ENCODE measurements at regions not wholly inside any gene's neighbourhood (a gene's known extent, or its start where the extent isn't known, plus 50 kb on each side); places are given as distances from the start of the nearest gene placed in this dataset.

DNA sequence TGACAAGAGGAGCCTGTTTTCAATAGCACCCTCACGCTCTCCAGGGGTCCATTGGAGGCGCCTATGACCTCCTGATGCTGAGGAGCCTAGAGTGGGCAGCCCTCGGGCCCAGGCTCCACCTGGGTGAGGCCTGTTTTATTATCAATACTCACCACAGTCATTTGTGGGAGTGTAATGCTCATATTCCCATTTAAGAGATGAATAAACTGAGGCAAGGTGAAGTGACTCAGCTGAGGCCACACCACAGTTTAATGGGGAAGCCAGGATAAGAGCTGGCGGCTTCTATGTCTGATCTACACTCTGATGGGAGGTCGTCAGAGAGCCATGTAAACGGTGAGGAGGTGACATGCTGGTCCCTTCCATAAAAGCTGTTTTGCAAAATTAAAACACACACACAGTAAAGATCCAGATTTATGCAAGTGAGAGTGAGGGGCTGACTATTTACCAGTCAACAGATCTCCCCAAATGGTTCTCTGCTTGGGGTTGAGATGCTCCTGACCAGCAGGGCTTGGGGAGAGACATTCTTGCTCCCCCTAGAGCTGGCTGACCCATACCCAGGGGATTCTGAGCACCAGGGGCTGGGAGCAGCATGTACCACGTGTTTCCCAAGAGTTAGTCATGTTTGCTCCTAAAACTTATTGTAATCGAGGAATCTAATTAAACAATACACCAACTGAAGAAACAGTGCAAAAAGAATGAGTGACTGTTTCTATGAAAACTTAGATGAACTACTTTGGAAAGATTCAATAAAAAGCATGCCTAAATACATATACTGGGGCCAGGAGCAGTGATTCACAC lies 81.0 kb upstream of the INSIG1 start:
- no peaks in the 10 kb centered on the region for H3K27me3 Mint-ChIP-seq
- H3K4me1 Mint-ChIP-seq: peaks cover 4% of the 10 kb centered on the region
- H3K4me3 Mint-ChIP-seq: no peak overlapping the region
- no peaks in the 10 kb centered on the region for H3K9me3 Mint-ChIP-seq
- ChIA-PET POLR2A (no interaction called here), CTCF (interaction anchor here (1.7 to 2.6 kb wide), 2 partner anchors 10 to 129 kb away, joined by 4 to 11 read pairs; no protein-coding TSS in a partner anchor)
- no peak overlapping the region for H3K27ac Mint-ChIP-seq
- no peaks in the 10 kb centered on the region for H3K36me3 Mint-ChIP-seq (ENCODE audit: low read depth)
- DNase-seq: no peak

DNA sequence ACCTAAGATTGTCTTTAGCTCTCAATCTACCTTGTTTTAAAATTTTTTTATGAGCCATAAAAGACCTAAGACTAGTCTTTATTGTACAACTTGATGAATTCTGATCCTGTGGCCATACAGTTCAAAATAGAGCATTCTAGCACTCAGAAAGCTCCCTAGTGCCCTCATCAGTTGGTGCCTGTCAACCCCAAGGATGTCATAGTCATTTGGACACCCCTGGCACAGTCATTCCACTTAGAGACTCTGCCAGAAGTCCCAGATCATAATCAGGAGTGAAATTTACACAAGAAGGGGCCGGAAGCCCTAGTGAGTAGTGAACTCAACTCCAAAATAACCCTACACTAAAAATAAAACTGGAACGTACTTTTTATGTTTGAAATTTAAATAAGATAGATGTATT lies 80.0 kb upstream of the INSIG1 start:
- DNase-seq: no peak
- Mint-ChIP-seq H3K4me1 (peaks cover 10% of the 10 kb centered on the region), H3K27ac (no peak overlapping the region), H3K27me3 (no peaks in the 10 kb centered on the region), H3K9me3 (no peaks in the 10 kb centered on the region), H3K4me3 (no peak overlapping the region), H3K36me3 (ENCODE audit: low read depth) (no peaks in the 10 kb centered on the region)
- POLR2A ChIA-PET: no interaction called here
- CTCF ChIA-PET: interaction anchor here (1.7 kb wide), 1 partner anchor 128 kb away, joined by 4 read pairs; no protein-coding TSS in a partner anchor

DNA sequence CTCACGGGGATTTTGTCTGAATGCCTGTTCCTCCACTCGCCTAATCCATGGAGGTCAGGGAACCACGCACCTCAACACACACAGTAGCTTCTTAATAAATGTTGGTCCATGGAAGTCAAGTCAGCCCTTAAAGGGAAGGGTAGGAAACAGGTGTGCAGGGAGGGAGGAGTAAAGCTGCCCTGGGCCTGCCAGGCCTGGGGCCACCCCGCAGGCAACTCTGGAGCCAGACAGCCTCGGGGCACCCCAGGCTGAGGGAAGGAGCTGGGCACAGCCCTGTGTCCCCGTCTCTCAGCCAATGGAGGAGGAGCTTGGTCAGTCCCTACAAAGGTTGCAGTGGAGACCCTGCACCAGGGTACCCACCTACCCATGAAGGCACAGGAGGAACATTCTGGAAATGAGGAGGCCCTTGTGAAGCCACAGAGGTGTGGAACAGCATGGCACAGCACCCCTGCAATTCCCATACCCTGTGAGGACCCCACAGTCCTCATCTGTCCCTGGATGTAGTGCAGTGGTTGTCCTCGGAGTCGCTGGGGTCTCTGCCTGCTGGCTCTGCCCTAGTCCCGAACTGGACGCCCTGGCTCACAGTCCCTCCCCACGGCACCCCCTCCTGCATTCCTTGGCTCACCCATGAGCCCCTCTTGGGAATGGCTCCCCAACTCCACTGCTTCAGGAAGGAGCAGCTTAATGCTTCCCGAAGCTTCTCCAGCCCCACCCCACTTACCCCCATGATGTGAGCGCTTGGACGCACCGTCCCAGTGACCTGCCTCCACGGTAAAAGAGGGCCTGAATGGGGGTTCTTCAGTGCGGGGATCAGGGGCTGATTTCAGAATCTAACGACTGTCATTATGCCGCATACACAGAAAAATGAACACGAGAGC lies 79.2 kb upstream of the INSIG1 start:
- H3K36me3 Mint-ChIP-seq (ENCODE audit: low read depth): no peaks in the 10 kb centered on the region
- H3K27me3 Mint-ChIP-seq: no peaks in the 10 kb centered on the region
- no peak for DNase-seq
- peaks cover 12% of the 10 kb centered on the region for H3K4me1 Mint-ChIP-seq
- H3K4me3 Mint-ChIP-seq: no peak overlapping the region
- H3K27ac Mint-ChIP-seq: no peak overlapping the region
- H3K9me3 Mint-ChIP-seq: no peaks in the 10 kb centered on the region
- CTCF ChIA-PET: interaction anchor here (0.8 to 1.7 kb wide), 5 partner anchors 9 to 127 kb away, joined by 3 to 4 read pairs (median 3); no protein-coding TSS in a partner anchor
- POLR2A ChIA-PET: no interaction called here

DNA sequence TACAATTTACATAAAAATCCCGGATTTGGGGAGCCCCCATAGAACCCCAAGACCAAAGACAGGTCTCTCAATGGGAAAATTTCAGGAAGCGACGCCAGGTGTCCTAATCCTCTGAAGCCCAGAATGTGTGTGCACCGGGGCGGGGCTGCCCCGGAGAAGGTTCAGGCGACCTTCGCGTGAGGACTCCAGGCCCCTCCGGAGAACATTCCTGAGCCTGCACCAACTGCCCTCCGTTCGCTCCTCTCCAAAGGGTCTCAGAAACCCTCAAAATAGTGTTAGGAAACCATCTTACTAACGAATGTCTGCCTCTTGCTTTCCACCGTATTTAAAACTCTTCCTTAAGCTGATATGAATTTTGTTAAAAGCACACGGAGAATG lies 78.5 kb upstream of the INSIG1 start:
- no peak for DNase-seq
- Mint-ChIP-seq H3K36me3 (ENCODE audit: low read depth) (no peaks in the 10 kb centered on the region), H3K4me1 (peaks cover 12% of the 10 kb centered on the region), H3K27me3 (no peaks in the 10 kb centered on the region), H3K9me3 (no peaks in the 10 kb centered on the region), H3K4me3 (no peak overlapping the region), H3K27ac (peak overlapping the region; percentile 1)
- ChIA-PET CTCF (interaction anchor here (0.8 to 1.6 kb wide), 4 partner anchors 8 to 29 kb away, joined by 3 read pairs; no protein-coding TSS in a partner anchor), POLR2A (no interaction called here)

DNA sequence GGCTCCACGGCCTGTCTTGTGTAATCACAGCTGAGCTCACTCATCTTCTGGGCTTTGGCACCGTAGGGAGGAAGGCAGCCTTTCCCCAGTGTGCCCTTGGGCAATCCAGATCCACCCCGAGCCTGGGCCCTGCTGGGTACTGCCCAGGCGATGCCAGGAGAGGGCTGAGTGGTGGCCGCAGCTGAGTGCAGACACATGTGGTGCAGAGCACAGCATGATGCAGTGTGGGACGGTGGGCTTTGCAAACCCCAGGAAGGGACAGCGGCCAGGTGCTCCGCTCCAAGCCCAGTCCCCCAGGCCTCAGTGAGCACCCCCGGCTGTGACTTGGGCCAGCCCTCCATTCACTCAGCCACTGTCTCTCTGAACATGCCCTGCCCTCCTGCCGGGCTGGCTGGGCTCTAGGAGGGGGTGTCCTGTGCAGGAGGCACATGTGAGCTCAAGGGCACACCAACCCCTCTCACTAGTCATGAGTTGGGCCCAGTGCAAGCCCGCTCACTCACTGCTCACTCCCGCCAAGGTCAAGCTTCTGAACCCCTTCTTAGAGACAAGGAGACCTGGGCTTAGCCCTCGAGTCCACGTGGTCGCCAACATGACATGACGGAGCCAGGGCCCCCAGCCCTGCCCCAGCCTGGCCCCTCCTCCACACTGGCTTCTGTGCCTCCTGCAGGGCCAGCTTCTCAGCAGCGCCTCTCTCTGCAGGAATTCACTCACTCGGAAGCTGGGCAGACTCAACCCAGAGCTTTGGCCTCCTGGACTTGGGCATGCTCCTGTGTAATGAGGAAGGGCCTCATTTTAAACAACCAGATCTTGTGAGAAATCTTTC lies 77.5 kb upstream of the INSIG1 start:
- Mint-ChIP-seq H3K27ac (no peak overlapping the region), H3K4me1 (peaks cover 10% of the 10 kb centered on the region), H3K9me3 (no peaks in the 10 kb centered on the region), H3K27me3 (no peaks in the 10 kb centered on the region), H3K4me3 (no peak overlapping the region), H3K36me3 (ENCODE audit: low read depth) (no peaks in the 10 kb centered on the region)
- DNase-seq: no peak
- ChIA-PET CTCF (interaction anchor here (0.9 to 1.6 kb wide), 4 partner anchors 7 to 15 kb away, joined by 3 to 4 read pairs (median 3); no protein-coding TSS in a partner anchor), POLR2A (no interaction called here)

DNA sequence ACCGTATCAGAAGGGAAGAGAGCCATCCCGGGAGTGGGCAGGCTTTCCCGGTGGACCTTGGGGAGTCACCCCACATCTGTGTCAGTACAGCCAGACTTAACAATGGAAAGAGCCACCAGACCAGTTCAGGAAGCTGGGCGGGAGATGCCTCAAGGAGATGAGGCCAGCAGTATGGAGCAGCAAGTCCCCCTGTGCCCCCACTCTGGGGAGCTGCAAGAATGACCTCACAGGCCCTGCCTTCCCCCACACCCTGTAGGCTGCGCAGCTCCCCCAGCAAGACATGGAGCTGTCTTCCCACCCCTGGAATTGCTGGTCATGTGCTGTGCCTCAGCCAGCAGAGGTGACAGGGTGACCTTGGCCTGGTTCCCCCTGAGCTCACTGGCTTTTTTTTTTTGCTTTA lies 76.8 kb upstream of the INSIG1 start:
- POLR2A ChIA-PET: no interaction called here
- no peak overlapping the region for H3K4me3 Mint-ChIP-seq
- DNase-seq: no peak
- H3K27ac Mint-ChIP-seq: no peak overlapping the region
- no peaks in the 10 kb centered on the region for H3K27me3 Mint-ChIP-seq
- no peaks in the 10 kb centered on the region for H3K9me3 Mint-ChIP-seq
- no peaks in the 10 kb centered on the region for H3K36me3 Mint-ChIP-seq (ENCODE audit: low read depth)
- CTCF ChIA-PET: no interaction called here
- peaks cover 10% of the 10 kb centered on the region for H3K4me1 Mint-ChIP-seq

DNA sequence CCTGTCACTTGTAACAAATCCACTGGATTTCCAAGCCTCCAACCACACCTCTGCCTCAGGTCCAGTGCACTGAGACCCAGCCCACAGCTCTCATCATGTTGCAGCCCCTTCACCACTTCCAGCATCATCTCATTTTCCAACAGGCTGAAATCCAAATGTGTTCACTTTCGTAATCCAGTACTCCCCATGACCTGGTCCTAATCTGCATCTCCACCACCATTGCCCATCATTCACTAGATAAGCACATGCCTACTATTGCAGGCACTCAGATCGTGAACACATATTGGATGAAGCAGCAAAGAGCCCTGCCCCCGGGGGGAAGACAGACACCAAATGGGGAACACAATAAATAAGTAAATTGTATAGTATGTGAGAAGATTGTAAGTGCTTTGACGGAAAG lies 76.1 kb upstream of the INSIG1 start:
- Mint-ChIP-seq H3K4me3 (no peak overlapping the region), H3K27ac (no peak overlapping the region), H3K4me1 (peaks cover 10% of the 10 kb centered on the region), H3K36me3 (ENCODE audit: low read depth) (no peaks in the 10 kb centered on the region), H3K27me3 (no peaks in the 10 kb centered on the region), H3K9me3 (no peaks in the 10 kb centered on the region)
- ChIA-PET POLR2A (interaction anchor here (0.6 kb wide), 1 partner anchor 12 kb away, joined by 3 read pairs; no protein-coding TSS in a partner anchor), CTCF (interaction anchor here (1.5 kb wide), 1 partner anchor 16 kb away, joined by 5 read pairs; no protein-coding TSS in a partner anchor)
- DNase-seq: no peak

DNA sequence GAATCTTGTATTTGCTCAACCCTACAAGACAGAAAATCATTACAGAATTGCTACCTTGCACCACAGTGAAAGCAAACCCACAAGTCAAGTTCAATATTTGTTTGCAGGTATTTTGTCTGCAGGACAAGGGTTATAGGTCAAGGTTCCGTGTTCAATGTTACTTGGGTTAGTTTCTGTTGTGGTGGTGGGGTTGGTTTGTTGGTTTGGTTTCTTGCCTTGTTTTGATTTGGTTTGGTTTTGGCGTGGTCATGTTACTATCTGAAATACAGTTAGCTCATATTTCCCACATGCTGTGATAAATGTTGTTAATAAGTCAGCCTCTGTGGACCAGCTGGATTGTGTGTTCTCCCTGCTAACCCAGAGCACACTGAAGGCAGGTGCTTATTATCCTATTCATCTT lies 75.6 kb upstream of the INSIG1 start:
- Mint-ChIP-seq H3K4me3 (no peak overlapping the region), H3K36me3 (ENCODE audit: low read depth) (no peaks in the 10 kb centered on the region), H3K27ac (no peak overlapping the region), H3K9me3 (no peaks in the 10 kb centered on the region), H3K4me1 (peaks cover 10% of the 10 kb centered on the region), H3K27me3 (no peaks in the 10 kb centered on the region)
- POLR2A ChIA-PET: interaction anchor here (0.6 kb wide), 1 partner anchor 12 kb away, joined by 3 read pairs; no protein-coding TSS in a partner anchor
- no peak for DNase-seq
- CTCF ChIA-PET: interaction anchor here (1.5 kb wide), 1 partner anchor 17 kb away, joined by 5 read pairs; no protein-coding TSS in a partner anchor

DNA sequence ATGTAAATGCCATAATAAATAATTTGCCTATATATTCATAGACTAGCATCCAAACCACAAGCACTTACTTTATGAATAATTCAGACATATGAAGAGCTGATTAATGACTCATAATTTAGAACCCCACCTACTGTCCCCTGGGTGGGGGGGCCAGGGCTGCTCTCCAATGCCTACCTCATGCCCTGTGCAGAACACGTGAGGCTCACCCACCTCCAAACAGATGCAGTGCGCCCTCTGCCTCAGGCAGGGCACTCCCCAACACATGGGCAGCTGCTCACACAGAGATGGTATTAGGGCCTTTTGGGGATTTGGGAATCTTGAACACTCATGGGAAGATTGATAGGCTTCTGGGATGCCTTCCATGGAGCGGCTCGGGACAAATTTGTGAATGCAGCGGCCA lies 75.1 kb upstream of the INSIG1 start:
- Mint-ChIP-seq H3K27ac (no peak overlapping the region), H3K27me3 (no peaks in the 10 kb centered on the region), H3K4me3 (no peak overlapping the region), H3K36me3 (ENCODE audit: low read depth) (no peaks in the 10 kb centered on the region), H3K4me1 (peaks cover 10% of the 10 kb centered on the region), H3K9me3 (no peaks in the 10 kb centered on the region)
- POLR2A ChIA-PET: no interaction called here
- CTCF ChIA-PET: interaction anchor here (1.5 to 1.7 kb wide), 2 partner anchors 17 to 18 kb away, joined by 4 to 5 read pairs; no protein-coding TSS in a partner anchor
- no peak for DNase-seq

DNA sequence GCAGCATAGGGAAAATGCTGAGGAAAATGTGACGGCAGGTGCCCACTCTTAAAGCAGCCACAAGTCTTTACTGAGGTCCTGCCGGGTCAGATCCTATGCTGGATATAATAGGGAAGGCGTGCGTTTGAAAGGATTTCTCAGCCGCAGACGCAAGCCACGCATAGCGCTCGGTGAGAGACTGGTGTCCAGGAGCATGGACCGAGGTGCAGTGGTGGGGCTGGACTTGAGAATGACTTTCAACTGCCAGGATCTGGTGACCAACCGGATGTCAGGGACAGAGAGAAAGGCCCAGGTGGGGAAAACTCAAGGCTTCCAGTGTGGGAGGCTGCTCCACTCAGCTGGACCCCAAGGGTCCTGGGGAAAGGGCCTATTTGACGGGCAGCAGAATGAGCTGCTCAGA lies 74.7 kb upstream of the INSIG1 start:
- DNase-seq: no peak
- ChIA-PET CTCF (interaction anchor here (1.5 to 1.7 kb wide), 2 partner anchors 18 kb away, joined by 4 to 5 read pairs; no protein-coding TSS in a partner anchor), POLR2A (no interaction called here)
- Mint-ChIP-seq H3K4me1 (peaks cover 10% of the 10 kb centered on the region), H3K27ac (no peak overlapping the region), H3K9me3 (no peaks in the 10 kb centered on the region), H3K27me3 (no peaks in the 10 kb centered on the region), H3K4me3 (no peak overlapping the region), H3K36me3 (ENCODE audit: low read depth) (no peaks in the 10 kb centered on the region)

DNA sequence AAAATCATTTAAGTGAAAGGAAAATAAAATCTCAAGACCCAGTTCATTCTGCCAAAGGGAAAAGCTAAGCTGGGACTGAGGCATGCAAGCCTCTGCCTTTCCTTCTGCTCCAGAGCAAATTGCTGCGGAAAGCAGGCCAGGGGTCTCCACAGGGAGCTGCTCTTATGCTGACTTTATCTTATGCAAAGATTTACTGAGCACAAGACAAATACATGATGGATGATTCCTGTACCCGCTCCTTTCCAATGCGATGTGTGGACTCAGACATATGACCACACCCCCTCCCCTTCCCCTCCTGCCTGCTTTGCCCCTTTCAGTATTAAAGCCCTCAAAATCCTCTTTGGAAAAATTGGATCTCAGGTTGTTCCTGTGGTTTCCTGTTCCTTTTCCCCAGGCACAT lies 74.2 kb upstream of the INSIG1 start:
- DNase-seq: no peak
- Mint-ChIP-seq H3K27ac (no peak overlapping the region), H3K27me3 (no peaks in the 10 kb centered on the region), H3K4me1 (peaks cover 10% of the 10 kb centered on the region), H3K9me3 (no peaks in the 10 kb centered on the region), H3K4me3 (no peak overlapping the region), H3K36me3 (ENCODE audit: low read depth) (no peaks in the 10 kb centered on the region)
- ChIA-PET CTCF (interaction anchor here (1.7 kb wide), 1 partner anchor 17 kb away, joined by 4 read pairs; no protein-coding TSS in a partner anchor), POLR2A (no interaction called here)

DNA sequence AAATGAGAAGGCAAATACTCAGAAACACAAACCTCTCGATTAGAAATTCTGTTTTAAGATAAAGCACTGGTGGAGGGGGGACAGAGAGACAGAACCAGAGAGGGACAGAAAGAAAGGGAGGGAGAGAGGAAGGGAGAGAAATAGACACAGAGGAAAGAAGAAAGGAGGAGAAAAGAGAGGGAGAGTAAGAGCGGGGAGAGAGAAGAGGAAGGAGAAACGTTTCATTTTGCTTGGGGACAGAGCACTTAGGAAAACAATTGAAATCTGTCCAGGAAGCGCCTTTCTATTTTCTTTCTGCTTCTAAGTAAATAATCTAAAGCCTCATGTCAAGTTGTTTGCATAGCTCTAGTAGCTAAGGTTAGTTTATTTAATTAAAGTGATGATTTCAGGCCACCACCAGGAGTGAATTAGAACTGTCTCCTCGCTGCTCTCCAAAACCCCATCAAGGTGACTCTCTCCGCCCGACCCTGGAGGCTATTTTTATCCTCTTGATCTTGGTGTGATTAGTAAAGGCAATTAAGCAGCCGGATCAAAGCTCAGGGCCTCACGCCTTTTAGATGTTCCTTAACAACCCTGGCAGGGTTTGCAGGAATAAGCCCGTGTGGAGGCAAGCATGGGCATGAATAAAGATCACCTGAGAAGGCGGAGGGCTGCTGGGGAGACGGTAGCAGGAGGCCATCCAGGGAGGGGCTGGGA lies 73.4 kb upstream of the INSIG1 start:
- H3K4me3 Mint-ChIP-seq: no peak overlapping the region
- no peaks in the 10 kb centered on the region for H3K27me3 Mint-ChIP-seq
- DNase-seq: no peak
- CTCF ChIA-PET: interaction anchor here (1.7 kb wide), 1 partner anchor 16 kb away, joined by 4 read pairs; no protein-coding TSS in a partner anchor
- H3K36me3 Mint-ChIP-seq (ENCODE audit: low read depth): no peaks in the 10 kb centered on the region
- POLR2A ChIA-PET: no interaction called here
- H3K4me1 Mint-ChIP-seq: peaks cover 10% of the 10 kb centered on the region
- no peak overlapping the region for H3K27ac Mint-ChIP-seq
- H3K9me3 Mint-ChIP-seq: no peaks in the 10 kb centered on the region
